Stomach (tissue), 8 donors: ENCODE measurements at regions not wholly inside any gene's neighbourhood (a gene's known extent, or its start where the extent isn't known, plus 50 kb on each side); places are given as distances from the start of the nearest gene placed in this dataset.

ENCODE experiments used
- DNase-seq, 2 donors: peaks; one replicate each; pipeline versions ENCODE4 v3.0.0 to v3.0.0-alpha.2; 2013 to 2019
- H3K27ac ChIP-seq, 5 donors: fragments of 200-600 bp in 4 of 5; sonication (generic) in 4 of 5; one replicate each; pipeline ENCODE4 v1.5.1; 2013 to 2019; ENCODE audit warnings: mild to moderate bottlenecking in 1 of 5, moderate library complexity in 1 of 5
- H3K27me3 ChIP-seq, 3 donors: fragments of 200-600 bp; sonication (generic); one replicate each; pipeline ENCODE4 v1.5.1; 2017 to 2019; ENCODE audit warnings: mixed run types in 1 of 3
- H3K36me3 ChIP-seq, 4 donors: fragments of 200-600 bp; sonication (generic); 1 replicate in 3 of 4; 2 replicates in 1 of 4; pipeline ENCODE4 v1.5.1; 2016 to 2019
- H3K4me1 ChIP-seq, 4 donors: fragments of 200-600 bp; sonication (generic); one replicate each; pipeline ENCODE4 v1.5.1; 2016 to 2019
- H3K4me3 ChIP-seq, 4 donors: fragments of 200-600 bp; sonication (generic) in 3 of 4; one replicate each; pipeline ENCODE4 v1.5.1; 2016 to 2019; ENCODE audit warnings: mild to moderate bottlenecking in 1 of 4
- H3K9me3 ChIP-seq, 4 donors: fragments of 200-600 bp; sonication (generic); one replicate each; pipeline ENCODE4 v1.5.1; 2016 to 2019
- EP300 ChIP-seq: sonication (generic); formaldehyde crosslinking; IDR thresholded peaks from one replicate; pipeline ENCODE4 v1.6.1; 2017; ENCODE audit warnings: antibody characterized with exemption
- POLR2A ChIP-seq, 4 donors: fragments of 450-650 bp; IDR thresholded peaks; one replicate each; pipeline ENCODE4 v1.6.1; 2016; ENCODE audit warnings: antibody characterized with exemption in 4 of 4, control low read depth in 2 of 4, mild to moderate bottlenecking in 1 of 4, moderate library complexity in 1 of 4
- POLR2AphosphoS5 ChIP-seq, 3 donors: sonication (generic); formaldehyde crosslinking; IDR thresholded peaks; one replicate each; pipeline ENCODE4 v1.6.1; 2016; ENCODE audit warnings: antibody characterized with exemption in 3 of 3
- WGBS, 5 donors: extraction: QIAGEN DNeasy Blood & Tissue Kit in 3 of 5; methylation state at CpG; one replicate each; pipeline versions ENCODE4 v1.1.5 to v1.1.7; 2013 to 2018; 5-methylcytosine and 5-hydroxymethylcytosine counted together
- intact Hi-C: fragments of 100-400 bp; cut with DNase I; formaldehyde crosslinking; loops from one replicate; pipeline ENCODE4 v1.15.1; 2023; ENCODE audit warnings: low total_unique reads
- TF ChIP-seq, protein P1 (sequence below), 7 experiments: fragments of 450-650 bp in 4 of 7; fragments of 200-600 bp in 3 of 7; sonication (generic) in 3 of 7; IDR thresholded peaks; one replicate each; pipeline ENCODE4 v1.5.1; 2016 to 2019; ENCODE audit warnings: antibody characterized with exemption in 7 of 7, control low read depth in 2 of 7, mild to moderate bottlenecking in 1 of 7
- donor health status: healthy with polysubstance abuse.
- donor health status: Bipolar disorder and iron deficiency.
- donor health status: healthy.

DNA sequence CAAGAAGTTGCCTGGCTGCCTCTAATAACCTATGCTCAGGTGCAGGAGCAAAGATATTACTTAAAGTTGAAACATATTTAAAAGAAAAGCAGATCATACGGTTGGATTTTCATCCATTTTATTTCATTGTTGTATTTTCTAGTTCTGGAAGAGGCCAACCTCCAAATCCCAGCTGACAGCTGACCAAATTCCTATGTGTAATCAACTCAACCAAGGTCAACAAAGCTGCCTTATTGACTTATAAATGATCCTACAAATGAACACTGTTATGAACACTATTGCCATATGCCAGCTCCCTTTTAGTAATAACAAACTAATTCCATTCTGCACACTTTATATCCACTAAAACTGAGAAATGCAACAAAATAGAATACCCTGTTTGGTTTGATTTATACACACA, 1537.4 kb downstream of the SLITRK1 start:
- intact Hi-C loops: no loop called here
- Histone ChIP-seq H3K27me3 (no peaks in the 10 kb centered on the region), H3K36me3 (no peaks in the 10 kb centered on the region), H3K4me3 (no peak overlapping the region), H3K9me3 (no peaks in the 10 kb centered on the region), H3K27ac (no peak overlapping the region), H3K4me1 (no peaks in the 10 kb centered on the region)
- TF ChIP-seq EP300 (no peak), POLR2A (IDR thresholded peaks at IDR 0.05) (no peak), POLR2AphosphoS5 (IDR thresholded peaks at IDR 0.05) (no peak)
- TF ChIP-seq, protein P1, sequence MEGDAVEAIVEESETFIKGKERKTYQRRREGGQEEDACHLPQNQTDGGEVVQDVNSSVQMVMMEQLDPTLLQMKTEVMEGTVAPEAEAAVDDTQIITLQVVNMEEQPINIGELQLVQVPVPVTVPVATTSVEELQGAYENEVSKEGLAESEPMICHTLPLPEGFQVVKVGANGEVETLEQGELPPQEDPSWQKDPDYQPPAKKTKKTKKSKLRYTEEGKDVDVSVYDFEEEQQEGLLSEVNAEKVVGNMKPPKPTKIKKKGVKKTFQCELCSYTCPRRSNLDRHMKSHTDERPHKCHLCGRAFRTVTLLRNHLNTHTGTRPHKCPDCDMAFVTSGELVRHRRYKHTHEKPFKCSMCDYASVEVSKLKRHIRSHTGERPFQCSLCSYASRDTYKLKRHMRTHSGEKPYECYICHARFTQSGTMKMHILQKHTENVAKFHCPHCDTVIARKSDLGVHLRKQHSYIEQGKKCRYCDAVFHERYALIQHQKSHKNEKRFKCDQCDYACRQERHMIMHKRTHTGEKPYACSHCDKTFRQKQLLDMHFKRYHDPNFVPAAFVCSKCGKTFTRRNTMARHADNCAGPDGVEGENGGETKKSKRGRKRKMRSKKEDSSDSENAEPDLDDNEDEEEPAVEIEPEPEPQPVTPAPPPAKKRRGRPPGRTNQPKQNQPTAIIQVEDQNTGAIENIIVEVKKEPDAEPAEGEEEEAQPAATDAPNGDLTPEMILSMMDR (IDR thresholded peaks at IDR 0.05): no peak
- 55 to 83% (median 59%) methylated on average over 1 of the region's 1 CpG for WGBS, 5 donors
- no peak for DNase-seq

DNA sequence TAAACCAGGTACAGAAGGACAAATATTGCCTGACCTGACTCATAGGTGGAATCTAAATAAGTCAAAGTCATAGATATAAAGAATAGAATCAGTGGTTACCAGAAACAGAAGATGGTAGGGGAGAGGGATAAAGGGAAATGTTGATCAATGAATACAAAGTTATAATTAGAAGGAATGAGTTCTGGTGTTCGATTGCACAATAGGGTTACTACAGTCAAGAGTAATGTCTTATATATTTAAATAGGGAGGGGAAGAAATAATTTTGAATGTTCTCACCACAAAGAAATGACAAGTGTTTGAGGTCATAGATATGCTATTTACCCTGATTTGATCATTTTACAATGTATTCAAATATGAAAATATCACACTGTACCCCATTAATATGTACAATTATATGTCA, 1541.2 kb downstream of the SLITRK1 start:
- Histone ChIP-seq H3K36me3 (no peaks in the 10 kb centered on the region), H3K27ac (no peak overlapping the region), H3K4me1 (no peaks in the 10 kb centered on the region), H3K9me3 (no peaks in the 10 kb centered on the region), H3K4me3 (no peak overlapping the region), H3K27me3 (no peaks in the 10 kb centered on the region)
- no peak for TF ChIP-seq POLR2AphosphoS5 (IDR thresholded peaks at IDR 0.05)
- no peak for TF ChIP-seq EP300
- TF ChIP-seq POLR2A (IDR thresholded peaks at IDR 0.05): no peak
- TF ChIP-seq, protein P1 (IDR thresholded peaks at IDR 0.05): no peak
- intact Hi-C loops: no loop called here
- no peak for DNase-seq
- 88 to 94% (median 91%) methylated on average over 1 of the region's 1 CpG for WGBS, 5 donors

DNA sequence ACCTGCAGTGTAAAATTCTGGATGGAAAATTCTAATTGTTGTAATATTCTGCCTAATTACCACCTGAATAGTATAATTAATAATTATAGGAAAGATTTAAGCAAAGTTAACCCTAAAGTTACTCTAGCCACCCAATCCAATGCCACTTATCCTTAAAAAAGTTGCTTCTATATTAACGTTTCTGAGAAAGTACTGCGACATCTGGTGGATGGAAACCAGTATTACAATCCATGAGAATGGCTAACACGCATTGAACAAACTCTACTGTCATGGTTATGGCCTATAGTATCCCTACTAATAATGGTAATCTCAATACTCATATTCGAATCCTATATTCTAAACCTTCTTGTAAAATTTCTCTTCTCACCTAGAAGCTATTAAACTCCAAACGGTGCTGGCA, 1551.8 kb downstream of the SLITRK1 start:
- no peak overlapping the region for H3K4me3 ChIP-seq
- intact Hi-C loops: no loop called here
- 60 to 64% (median 63%) methylated on average over 5 of the region's 5 CpGs for WGBS, 5 donors
- H3K27ac ChIP-seq: no peak overlapping the region
- TF ChIP-seq, protein P1 (IDR thresholded peaks at IDR 0.05): peak in 1 of 7 experiments; percentile 13
- TF ChIP-seq POLR2A (IDR thresholded peaks at IDR 0.05): no peak
- H3K36me3 ChIP-seq: no peaks in the 10 kb centered on the region
- no peaks in the 10 kb centered on the region for H3K9me3 ChIP-seq
- no peak for DNase-seq
- no peaks in the 10 kb centered on the region for H3K27me3 ChIP-seq
- no peaks in the 10 kb centered on the region for H3K4me1 ChIP-seq

DNA sequence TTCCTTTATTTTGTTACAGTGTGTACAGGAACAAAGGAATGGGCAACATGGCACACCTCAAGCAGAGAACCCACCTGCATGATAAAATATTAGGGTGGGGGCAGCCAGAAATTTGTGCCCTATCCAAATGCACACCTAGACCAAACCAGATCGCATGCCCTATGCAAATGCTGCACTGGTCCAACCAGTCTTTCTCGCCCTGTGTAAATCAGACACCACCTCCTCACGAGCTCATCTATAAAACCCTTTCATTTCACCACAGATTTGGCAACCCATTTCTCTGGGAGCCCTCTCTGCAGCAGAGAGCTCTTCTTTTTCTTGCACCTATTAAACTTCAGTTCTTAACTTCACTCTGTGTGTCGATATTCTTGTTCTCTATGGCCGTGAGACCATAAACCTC, 1559.2 kb downstream of the SLITRK1 start:
- Histone ChIP-seq H3K9me3 (peaks cover 0 to 4% (median under 1%) of the 10 kb centered on the region in 4 donors), H3K4me1 (no peaks in the 10 kb centered on the region), H3K36me3 (no peaks in the 10 kb centered on the region), H3K27me3 (no peaks in the 10 kb centered on the region), H3K27ac (no peak overlapping the region), H3K4me3 (no peak overlapping the region)
- intact Hi-C loops: no loop called here
- TF ChIP-seq EP300 (no peak), POLR2AphosphoS5 (IDR thresholded peaks at IDR 0.05) (no peak), POLR2A (IDR thresholded peaks at IDR 0.05) (no peak)
- TF ChIP-seq, protein P1 (IDR thresholded peaks at IDR 0.05): no peak
- no peak for DNase-seq
- WGBS, 5 donors: 80 to 87% (median 83%) methylated on average over 5 of the region's 5 CpGs
